Loucy (cell line): ENCODE measurements at regions not wholly inside any gene's neighbourhood (a gene's known extent, or its start where the extent isn't known, plus 50 kb on each side); places are given as distances from the start of the nearest gene placed in this dataset.

ENCODE experiments used
- CTCF ChIP-seq: fragments of 200-600 bp; sonication (generic); conservative IDR thresholded peaks from 2 replicates; pipeline ENCODE4 v1.5.1; 2014; ENCODE audit warnings: mild to moderate bottlenecking, antibody characterized with exemption, low read length
- EZH2phosphoT487 ChIP-seq: fragments of 200-600 bp; IDR thresholded peaks from 2 replicates; pipeline ENCODE4 v1.6.1; 2018; ENCODE audit warnings: antibody characterized with exemption, mild to moderate bottlenecking, moderate library complexity, borderline replicate concordance

- no peak for TF ChIP-seq CTCF
- no peak for TF ChIP-seq EZH2phosphoT487
Observed at GRCh38 chr20:17885076-17885475, 83.5 kb downstream of the SNX5 start.
